HG03108 (cell line): ENCODE measurements at regions not wholly inside any gene's neighbourhood (a gene's known extent, or its start where the extent isn't known, plus 50 kb on each side); places are given as distances from the start of the nearest gene placed in this dataset.
"Not testable (repeated sequence)": the region's sequence is repeated elsewhere in the genome, so short reads cannot be mapped to it uniquely, and the experiment has no call there.

Experiments used
- ATAC-seq: cut with Tn5 transposase; IDR thresholded peaks from one replicate; pipeline ENCODE4 v1.9.1; 2021; ENCODE audit warnings: moderate library complexity; ENCODE audit not compliant: unreplicated experiment

DNA sequence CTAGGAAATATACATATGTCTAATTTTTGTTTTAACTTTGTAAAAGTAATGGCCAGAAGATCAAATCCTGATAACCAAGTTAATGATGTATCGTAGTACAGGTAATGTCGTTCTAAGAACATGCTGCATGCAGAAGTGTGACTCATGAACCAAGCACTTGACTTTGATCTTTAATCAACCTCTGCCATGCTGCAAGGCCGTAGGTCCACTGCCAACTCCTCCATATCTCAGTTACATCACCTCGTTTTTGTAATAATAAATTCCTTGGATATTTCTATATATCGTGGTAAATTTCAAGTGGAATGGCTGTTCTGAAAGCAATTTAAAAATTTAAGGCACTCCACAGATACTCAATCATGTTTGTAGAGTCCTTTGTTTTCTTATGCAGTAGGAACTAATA, 771.7 kb downstream of the EPHA7 start:
- no peak for ATAC-seq

DNA sequence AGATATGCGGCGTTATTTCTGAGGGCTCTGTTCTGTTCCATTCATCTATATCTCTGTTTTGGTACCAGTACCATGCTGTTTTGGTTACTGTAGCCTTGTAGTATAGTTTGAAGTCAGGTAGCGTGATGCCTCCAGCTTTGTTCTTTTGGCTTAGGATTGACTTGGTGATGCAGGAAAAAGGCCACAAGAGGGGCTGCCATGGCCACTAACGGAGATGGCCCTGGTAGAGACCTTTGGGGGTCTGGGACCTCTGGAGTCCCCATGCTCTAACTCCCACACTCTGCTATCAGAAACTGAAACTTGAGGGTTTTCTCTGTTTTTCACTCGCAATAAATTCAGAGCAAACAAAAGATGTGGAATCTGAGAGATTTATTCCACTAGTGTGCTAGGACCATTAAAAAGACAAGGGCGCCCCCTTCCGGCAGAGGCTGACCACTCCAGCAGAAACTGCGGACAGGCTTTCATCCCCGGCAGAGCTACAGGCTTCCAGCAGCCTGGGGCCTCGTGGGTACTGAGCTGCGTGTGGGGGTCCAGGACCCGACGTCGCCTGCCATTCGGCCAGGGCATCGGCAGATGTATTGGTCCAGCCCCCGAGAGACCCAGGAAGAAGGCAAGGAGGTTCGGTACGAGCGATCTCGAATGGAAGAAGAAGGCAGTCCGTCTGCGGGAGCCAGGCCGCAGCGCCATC, 775.1 kb downstream of the EPHA7 start:
- not testable (repeated sequence) for ATAC-seq

DNA sequence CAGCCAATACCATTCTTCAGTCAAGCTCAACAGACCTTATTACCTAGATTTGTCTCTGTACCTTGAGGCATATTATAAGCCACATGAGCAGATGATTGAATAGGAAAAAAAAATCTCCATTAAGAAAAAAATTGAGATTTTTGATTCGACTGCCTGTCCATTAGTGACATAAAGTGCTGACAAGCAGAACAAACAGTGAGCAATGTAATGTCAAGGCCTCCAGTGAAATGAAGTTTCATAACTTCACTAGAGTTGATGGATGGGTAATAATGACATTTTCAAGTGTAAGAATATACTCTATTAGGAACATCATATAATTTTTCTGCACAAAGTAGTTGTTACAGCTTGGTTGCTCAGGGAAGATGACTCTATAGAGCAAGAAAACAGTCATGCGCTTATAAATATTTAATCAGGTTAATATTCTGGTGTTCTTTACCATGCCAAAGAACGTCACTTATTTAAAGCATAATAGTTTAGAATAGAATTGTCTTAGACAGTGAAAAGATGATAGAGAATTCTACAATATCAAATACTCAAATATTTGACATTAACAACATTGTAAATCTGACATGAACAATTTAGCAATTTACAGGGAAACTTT, 783.7 kb downstream of the EPHA7 start:
- no peak for ATAC-seq

GRCh38 chr6:92634561-92634960, 784.8 kb downstream of the EPHA7 start:
- ATAC-seq: no peak

DNA sequence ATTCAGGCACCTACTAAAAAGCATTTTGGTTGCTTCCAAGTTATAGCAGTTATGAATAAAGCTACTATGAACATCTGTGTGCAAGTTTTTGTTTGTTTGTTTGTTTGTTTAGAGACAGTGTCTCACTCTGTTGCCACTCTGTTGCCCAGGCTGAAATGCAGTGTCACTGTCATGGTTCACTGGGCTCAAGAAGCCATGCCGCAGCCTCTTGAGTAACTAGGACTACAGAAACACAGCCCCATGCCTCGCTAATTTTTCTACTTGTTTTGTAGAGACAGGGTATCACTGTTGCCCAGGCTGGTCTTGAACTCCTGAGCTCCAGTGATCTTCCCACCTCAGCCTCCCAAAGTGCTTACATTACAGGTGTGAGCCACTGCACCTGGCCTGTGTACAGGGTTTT, 795.9 kb downstream of the EPHA7 start:
- ATAC-seq: no peak

DNA sequence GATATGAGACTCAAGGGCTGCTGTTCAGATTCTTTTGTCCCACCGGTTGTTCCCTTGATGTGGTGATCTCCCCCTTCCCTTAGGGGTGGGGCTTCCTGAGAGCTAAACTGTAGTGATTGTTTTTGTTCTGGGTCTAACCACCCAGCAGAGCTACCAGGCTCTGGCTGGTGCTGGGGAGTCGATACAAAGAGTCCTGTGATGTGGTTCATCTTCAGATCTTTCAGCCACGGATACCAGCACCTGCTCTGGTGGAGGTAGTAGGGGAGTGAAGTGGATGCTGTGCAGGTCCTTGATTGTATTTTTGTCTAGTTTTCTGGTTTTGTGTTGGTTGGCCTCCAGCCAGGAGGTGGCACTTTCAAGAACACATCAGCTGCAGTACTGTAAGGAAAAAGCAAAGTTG, 801.6 kb downstream of the EPHA7 start:
- no peak for ATAC-seq

DNA sequence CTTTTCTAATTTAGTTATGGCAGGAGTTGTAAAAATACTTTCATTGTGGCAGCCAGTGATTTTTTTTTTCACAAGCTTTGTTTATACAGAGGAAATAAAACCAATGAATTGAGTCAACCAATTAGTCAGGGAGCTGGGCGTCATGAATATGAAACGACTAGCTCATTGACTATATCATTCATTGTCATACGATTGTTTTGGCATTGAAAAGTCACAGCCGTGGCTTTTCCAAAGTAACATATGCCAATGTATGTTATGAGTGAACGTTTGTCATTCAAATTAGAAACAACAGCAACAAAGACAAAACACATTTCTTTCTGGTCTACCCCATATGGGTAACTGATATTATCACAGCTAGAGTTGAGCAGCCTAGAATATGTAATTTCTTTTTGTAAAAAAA, 810.6 kb downstream of the EPHA7 start:
- no peak for ATAC-seq

- ATAC-seq: no peak
These were observed 826.2 kb downstream of the EPHA7 start for GRCh38 chr6:92593201-92593600.

GRCh38 chr6:92589996-92590395, 829.4 kb downstream of the EPHA7 start:
- no peak for ATAC-seq

- ATAC-seq: no peak
These were observed 831.2 kb downstream of the EPHA7 start for GRCh38 chr6:92588148-92588547.

- no peak for ATAC-seq
These were observed 831.8 kb downstream of the EPHA7 start for GRCh38 chr6:92587525-92587924.

DNA sequence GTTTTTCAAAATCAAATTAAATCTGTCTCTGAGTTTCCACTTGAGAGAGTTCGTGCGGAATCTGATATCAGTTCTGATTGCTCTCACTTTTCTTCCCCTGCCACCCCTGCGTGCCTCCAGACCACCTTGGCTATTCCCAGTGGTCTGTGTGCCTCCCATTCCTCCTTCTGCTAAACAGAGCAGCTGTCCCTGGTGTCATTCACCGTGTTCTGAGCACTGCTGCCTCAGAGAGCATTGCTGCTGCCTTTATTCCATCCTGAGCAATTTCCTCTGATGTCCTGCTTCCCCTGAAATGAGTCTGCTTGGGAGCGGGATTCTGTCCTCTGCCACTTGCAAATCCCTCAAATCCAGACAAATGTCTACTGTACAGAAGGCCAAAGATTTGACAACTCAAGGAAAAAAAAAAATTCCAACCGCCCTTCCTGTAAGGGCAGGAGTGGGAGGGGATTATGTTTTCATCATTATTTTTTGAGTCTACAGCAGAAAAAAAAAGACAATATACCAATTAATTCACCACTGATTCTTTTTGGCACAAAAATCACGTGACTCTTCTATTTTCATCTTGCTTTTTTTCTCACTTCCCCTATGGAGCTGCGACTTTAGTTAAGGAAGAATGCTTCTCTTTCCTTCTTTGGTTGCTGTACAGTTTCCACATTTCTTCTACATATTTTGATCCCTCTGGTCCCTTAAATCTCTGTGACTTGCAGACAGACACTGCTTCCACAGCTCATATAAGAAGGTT, 833.0 kb downstream of the EPHA7 start:
- no peak for ATAC-seq

- ATAC-seq: no peak
These were observed 837.1 kb downstream of the EPHA7 start for GRCh38 chr6:92582211-92582610.

DNA sequence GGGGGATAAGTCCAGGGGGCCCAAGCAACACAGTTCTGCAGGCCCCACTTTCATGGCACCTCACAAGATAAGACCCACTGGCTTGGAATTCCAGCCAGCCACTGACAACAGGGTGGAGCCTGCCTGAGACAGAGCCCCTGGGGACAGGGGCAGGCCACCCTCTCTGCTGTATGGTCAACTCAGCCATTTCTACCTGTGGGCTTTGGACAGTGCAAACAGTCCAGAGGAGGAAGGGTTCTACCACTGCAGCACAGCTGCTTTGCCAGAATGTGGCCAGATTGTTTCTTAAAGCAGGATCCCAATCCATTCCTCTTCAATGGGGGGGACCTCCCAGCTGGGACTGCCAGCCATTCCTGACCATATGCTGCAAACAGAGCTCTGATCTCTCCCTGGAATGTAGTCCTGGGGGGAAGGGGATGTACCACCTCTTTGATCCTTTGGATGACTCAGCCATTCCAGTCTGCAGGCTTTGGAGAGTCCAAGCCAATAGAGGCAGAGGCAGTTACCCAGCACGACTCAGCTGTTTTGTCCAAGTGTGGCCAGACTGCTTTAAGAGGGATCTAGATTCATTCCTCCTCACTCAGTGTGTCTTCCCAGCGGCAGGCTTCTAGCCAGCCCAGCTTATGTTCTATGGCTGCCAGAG, 842.2 kb downstream of the EPHA7 start:
- no peak for ATAC-seq

DNA sequence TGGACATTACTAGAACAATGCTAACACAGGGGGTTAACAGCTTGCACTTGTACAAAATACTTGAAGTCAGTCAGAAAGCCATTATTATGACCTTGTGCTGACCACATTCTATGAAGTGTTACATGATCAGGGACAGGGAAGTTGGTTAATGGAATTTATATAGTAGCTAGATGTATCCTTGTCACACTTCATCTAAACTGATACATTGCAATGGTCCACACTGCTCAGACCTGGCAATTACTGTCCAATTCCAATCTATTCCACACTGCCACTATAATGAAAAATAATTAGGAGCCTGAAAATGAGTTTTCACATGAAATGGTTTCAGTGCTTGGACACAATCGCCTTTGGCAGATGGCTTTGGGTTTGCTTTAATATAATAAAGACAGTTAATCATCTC, 850.8 kb downstream of the EPHA7 start:
- no peak for ATAC-seq

- no peak for ATAC-seq
These were observed 852.7 kb downstream of the EPHA7 start for GRCh38 chr6:92566632-92567031.

- no peak for ATAC-seq
These were observed 855.0 kb downstream of the EPHA7 start for GRCh38 chr6:92564376-92564775.

DNA sequence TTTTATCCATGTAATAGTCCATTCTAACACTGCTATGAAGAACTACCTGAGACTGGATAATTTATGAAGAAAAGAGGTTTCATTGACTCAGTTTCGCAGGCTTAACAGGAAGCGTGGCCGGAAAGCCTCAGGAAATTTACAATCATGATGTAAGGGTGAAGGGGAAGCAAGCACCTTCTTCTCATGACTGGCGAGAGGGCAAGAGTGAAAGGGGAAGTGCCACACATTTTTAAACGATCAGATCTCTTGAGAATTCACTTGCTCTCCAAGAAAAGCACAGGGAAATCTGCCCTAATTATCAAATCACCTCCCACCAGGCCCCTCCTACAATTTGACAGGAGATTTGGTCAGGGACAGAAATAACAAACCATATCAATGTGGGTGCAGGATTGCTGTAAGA, 859.7 kb downstream of the EPHA7 start:
- no peak for ATAC-seq

GRCh38 chr6:92559003-92559402, 860.4 kb downstream of the EPHA7 start:
- no peak for ATAC-seq

DNA sequence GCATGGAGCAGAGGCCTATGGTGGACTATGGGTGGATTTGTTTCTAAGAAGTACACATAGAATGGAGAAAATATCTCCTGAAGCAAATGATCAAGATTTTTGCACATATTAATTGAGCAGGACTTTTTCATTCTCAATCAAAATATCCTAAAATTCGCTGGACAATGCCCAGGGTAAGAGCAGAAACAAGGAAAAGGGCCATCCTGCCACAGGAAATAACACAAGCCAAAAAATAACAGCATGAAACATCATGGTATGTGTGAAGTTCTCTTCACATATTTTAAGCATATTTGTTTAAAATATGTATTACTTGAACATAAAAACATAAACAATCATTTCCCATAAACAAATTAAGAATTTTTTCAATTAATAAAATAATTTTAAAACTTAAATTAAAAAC, 868.9 kb downstream of the EPHA7 start:
- no peak for ATAC-seq

- ATAC-seq: no peak
These were observed 873.5 kb downstream of the EPHA7 start for GRCh38 chr6:92545861-92546260.
